ENCODE measurements at regions not wholly inside any gene's neighbourhood (a gene's known extent, or its start where the extent isn't known, plus 50 kb on each side); places are given as distances from the start of the nearest gene placed in this dataset.
"Not testable (repeated sequence)": the region's sequence is repeated elsewhere in the genome, so short reads cannot be mapped to it uniquely, and the experiment has no call there.

- H3K27me3 ChIP-seq (ENCODE audit: control insufficient read depth, insufficient read depth, low read length); H3K9me3 ChIP-seq (replicated peaks; ENCODE audit: control insufficient read depth, low read depth, low read length); H3K4me1 ChIP-seq (ENCODE audit: control insufficient read depth, insufficient read depth, low read length); H3K4me3 ChIP-seq (ENCODE audit: low read length); H3K27ac ChIP-seq (ENCODE audit: low read length); DNase-seq; H3K36me3 ChIP-seq (ENCODE audit: control insufficient read depth, insufficient read depth, low read length): not testable (repeated sequence)
- no CpG with 5 or more reads among the region's 14 CpGs for WGBS (ENCODE audit: insufficient coverage)
Measured at GRCh38 chr13:18610476-18610875, 571.1 kb downstream of the TUBA3C start.

GRCh38 chr13:18609371-18609770 lies 572.3 kb downstream of the TUBA3C start:
- not testable (repeated sequence) for H3K4me1 ChIP-seq (ENCODE audit: control insufficient read depth, insufficient read depth, low read length); H3K27me3 ChIP-seq (ENCODE audit: control insufficient read depth, insufficient read depth, low read length); H3K36me3 ChIP-seq (ENCODE audit: control insufficient read depth, insufficient read depth, low read length); H3K4me3 ChIP-seq (ENCODE audit: low read length); H3K27ac ChIP-seq (ENCODE audit: low read length); H3K9me3 ChIP-seq (replicated peaks; ENCODE audit: control insufficient read depth, low read depth, low read length); DNase-seq
- 51% methylated on average over 12 of the region's 42 CpGs for WGBS (ENCODE audit: insufficient coverage)

DNA sequence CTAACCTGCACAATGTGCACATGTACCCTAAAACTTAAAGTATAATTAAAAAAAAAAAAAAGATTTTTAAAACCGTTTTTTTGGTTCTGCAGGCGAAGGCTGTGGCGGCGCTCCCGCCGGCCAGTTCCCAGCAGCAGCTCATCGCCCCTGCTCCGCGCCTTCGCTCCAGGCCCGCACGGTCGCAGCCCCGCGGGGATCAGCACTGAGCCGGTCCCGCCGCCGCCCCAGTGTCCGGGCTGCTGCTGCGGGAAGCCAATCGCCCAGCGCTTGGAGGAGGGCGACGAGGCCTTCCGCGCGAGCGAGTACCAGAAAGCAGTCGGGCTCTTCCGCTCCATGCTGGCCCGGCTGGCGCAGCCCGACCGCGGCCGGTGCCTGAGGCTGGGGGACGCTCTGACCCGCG lies 572.8 kb downstream of the TUBA3C start:
- H3K4me1 ChIP-seq (ENCODE audit: control insufficient read depth, insufficient read depth, low read length); H3K9me3 ChIP-seq (replicated peaks; ENCODE audit: control insufficient read depth, low read depth, low read length); H3K4me3 ChIP-seq (ENCODE audit: low read length); H3K27me3 ChIP-seq (ENCODE audit: control insufficient read depth, insufficient read depth, low read length); H3K36me3 ChIP-seq (ENCODE audit: control insufficient read depth, insufficient read depth, low read length); DNase-seq; H3K27ac ChIP-seq (ENCODE audit: low read length): not testable (repeated sequence)
- WGBS (ENCODE audit: insufficient coverage) = no CpG with 5 or more reads among the region's 40 CpGs

GRCh38 chr13:18600366-18600765 lies 581.3 kb downstream of the TUBA3C start:
- H3K27ac ChIP-seq (ENCODE audit: low read length); DNase-seq; H3K4me3 ChIP-seq (ENCODE audit: low read length); H3K27me3 ChIP-seq (ENCODE audit: control insufficient read depth, insufficient read depth, low read length); H3K9me3 ChIP-seq (replicated peaks; ENCODE audit: control insufficient read depth, low read depth, low read length); H3K4me1 ChIP-seq (ENCODE audit: control insufficient read depth, insufficient read depth, low read length); H3K36me3 ChIP-seq (ENCODE audit: control insufficient read depth, insufficient read depth, low read length): not testable (repeated sequence)
- WGBS (ENCODE audit: insufficient coverage) = 67% methylated on average over 12 of the region's 24 CpGs

DNA sequence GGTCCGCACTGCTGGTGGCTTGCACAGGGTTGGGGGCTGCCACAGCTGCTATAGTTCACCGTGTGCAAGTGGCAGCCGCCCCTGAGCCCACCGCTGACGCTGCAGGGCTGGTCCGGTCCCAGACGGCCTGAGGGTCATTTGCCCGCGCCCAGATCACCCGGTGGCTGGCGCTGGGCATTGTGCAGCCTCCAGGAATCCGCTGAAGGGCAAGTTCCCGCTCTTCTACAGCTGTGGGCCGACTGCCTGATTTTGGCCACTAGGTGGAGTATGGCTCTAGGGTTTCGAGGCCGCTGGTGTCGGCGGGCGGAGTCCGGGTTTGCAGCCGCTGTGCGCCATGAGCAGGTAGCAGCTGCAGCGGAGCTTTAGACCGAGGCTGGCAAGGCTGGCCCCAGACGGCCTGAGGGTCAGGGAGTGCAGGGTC lies 581.8 kb downstream of the TUBA3C start:
- DNase-seq; H3K27ac ChIP-seq (ENCODE audit: low read length); H3K4me3 ChIP-seq (ENCODE audit: low read length); H3K4me1 ChIP-seq (ENCODE audit: control insufficient read depth, insufficient read depth, low read length); H3K9me3 ChIP-seq (replicated peaks; ENCODE audit: control insufficient read depth, low read depth, low read length); H3K27me3 ChIP-seq (ENCODE audit: control insufficient read depth, insufficient read depth, low read length); H3K36me3 ChIP-seq (ENCODE audit: control insufficient read depth, insufficient read depth, low read length): not testable (repeated sequence)
- WGBS (ENCODE audit: insufficient coverage) = 45% methylated on average over 11 of the region's 25 CpGs

GRCh38 chr13:18598543-18598942 lies 583.1 kb downstream of the TUBA3C start:
- not testable (repeated sequence) for H3K27ac ChIP-seq (ENCODE audit: low read length); DNase-seq; H3K36me3 ChIP-seq (ENCODE audit: control insufficient read depth, insufficient read depth, low read length); H3K27me3 ChIP-seq (ENCODE audit: control insufficient read depth, insufficient read depth, low read length); H3K4me3 ChIP-seq (ENCODE audit: low read length); H3K4me1 ChIP-seq (ENCODE audit: control insufficient read depth, insufficient read depth, low read length); H3K9me3 ChIP-seq (replicated peaks; ENCODE audit: control insufficient read depth, low read depth, low read length)
- WGBS (ENCODE audit: insufficient coverage) = 59% methylated on average over 18 of the region's 24 CpGs

DNA sequence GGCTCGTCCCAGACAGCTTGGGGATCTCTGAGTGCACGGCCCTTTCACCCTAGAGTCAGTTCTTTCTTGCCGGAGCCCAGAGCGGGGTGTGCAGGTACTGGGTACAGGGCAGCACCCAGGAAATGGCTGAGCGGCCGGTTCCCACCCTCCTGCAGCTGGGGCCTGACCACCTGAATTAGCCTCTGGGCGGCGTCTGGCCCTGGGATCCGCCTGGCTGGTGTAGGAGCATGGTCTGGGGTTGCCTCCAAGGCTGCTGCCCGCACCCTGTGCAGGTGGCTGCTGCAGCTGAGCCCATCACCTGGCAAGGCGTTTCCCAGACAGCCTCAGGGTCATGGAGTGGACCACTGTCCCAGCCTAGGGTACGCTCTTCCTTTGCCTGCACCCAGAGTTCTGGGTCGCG lies 583.7 kb downstream of the TUBA3C start:
- not testable (repeated sequence) for H3K27me3 ChIP-seq (ENCODE audit: control insufficient read depth, insufficient read depth, low read length); H3K36me3 ChIP-seq (ENCODE audit: control insufficient read depth, insufficient read depth, low read length); H3K27ac ChIP-seq (ENCODE audit: low read length); H3K4me3 ChIP-seq (ENCODE audit: low read length); H3K9me3 ChIP-seq (replicated peaks; ENCODE audit: control insufficient read depth, low read depth, low read length); H3K4me1 ChIP-seq (ENCODE audit: control insufficient read depth, insufficient read depth, low read length); DNase-seq
- WGBS (ENCODE audit: insufficient coverage) = 81% methylated on average over 14 of the region's 14 CpGs

DNA sequence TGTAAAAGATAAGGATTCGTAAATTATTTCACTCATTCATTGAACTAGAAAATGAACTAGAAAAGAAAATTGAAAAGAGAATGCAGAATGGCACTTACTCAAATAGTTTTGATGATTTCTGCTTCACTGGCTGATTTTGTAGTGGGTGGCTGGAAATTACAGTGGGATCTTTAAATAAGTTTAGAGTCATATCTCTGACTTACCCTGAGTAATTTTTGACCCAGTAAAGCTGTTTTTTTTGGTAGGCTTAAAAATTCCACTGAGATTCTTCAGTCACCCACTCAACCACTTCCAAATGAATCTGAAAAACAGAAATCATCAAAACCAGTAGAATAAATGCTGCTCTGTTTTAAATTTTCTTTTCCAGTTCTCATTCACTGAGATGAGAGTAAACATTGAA lies 604.5 kb downstream of the TUBA3C start:
- not testable (repeated sequence) for H3K4me1 ChIP-seq (ENCODE audit: control insufficient read depth, insufficient read depth, low read length); H3K9me3 ChIP-seq (replicated peaks; ENCODE audit: control insufficient read depth, low read depth, low read length); H3K36me3 ChIP-seq (ENCODE audit: control insufficient read depth, insufficient read depth, low read length); H3K27ac ChIP-seq (ENCODE audit: low read length); DNase-seq; H3K4me3 ChIP-seq (ENCODE audit: low read length); H3K27me3 ChIP-seq (ENCODE audit: control insufficient read depth, insufficient read depth, low read length)
- no CpG with 5 or more reads among the region's 1 CpG for WGBS (ENCODE audit: insufficient coverage)

DNA sequence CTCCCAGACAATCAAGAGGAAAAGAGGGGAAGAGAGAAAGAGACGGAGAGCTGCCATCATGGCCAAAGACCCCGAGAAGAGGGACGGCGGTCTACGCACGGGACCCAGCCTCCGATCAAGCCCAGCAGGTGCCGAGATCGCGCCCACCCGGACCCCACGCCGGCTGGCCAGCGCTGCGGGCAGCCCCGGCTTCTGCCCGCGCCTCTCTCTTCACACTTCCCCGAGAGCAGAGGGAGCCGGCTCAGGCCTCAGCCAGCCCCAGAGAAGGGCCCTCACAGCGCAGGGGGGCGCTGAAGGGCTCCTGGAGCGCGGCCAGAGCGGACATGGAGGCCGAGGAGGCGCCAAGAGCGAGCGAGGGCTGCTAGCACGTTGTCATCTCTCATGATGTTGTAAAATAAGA lies 613.7 kb downstream of the TUBA3C start:
- H3K36me3 ChIP-seq (ENCODE audit: control insufficient read depth, insufficient read depth, low read length); H3K27me3 ChIP-seq (ENCODE audit: control insufficient read depth, insufficient read depth, low read length); DNase-seq; H3K27ac ChIP-seq (ENCODE audit: low read length); H3K9me3 ChIP-seq (replicated peaks; ENCODE audit: control insufficient read depth, low read depth, low read length); H3K4me3 ChIP-seq (ENCODE audit: low read length); H3K4me1 ChIP-seq (ENCODE audit: control insufficient read depth, insufficient read depth, low read length): not testable (repeated sequence)
- 87% methylated on average over 7 of the region's 30 CpGs for WGBS (ENCODE audit: insufficient coverage)
